NCI-H524 (cell line): ENCODE measurements at regions not wholly inside any gene's neighbourhood (a gene's known extent, or its start where the extent isn't known, plus 50 kb on each side); places are given as distances from the start of the nearest gene placed in this dataset.
"Not testable (repeated sequence)": the region's sequence is repeated elsewhere in the genome, so short reads cannot be mapped to it uniquely, and the experiment has no call there.

Experiments
- DNase-seq, 2 experiments: peaks; one replicate each; lab custom pipeline; 2025; lab: John Stamatoyannopoulos, UW

DNA sequence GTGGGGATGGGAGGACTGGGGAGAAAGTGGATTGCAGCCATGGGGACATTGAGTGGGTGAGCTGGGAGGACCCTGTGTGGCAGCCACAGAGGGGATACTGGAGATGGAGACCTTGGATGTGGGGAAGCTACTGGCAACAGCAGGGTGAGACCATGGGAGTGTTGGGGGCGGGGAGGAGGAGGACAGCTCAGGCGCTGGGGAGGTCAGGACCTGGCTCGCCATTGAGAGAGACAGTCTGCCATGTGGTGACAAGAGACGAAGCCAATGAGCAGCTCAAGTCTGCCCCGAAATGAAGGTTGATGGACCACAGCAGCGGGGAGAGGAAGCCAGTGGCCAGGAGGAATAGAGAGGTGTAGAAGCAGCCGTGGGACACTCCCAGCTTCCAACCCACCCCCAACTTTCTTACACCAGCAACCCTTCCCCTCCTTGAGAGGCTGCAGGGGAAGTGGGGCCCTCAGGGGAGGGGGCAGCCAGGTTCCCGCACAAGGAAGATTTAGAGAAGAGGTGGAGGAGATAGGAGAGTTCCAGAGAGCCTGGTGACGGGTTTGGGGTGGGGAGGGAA is 118.1 kb downstream of the ASB7 start:
- DNase-seq = no peak

DNA sequence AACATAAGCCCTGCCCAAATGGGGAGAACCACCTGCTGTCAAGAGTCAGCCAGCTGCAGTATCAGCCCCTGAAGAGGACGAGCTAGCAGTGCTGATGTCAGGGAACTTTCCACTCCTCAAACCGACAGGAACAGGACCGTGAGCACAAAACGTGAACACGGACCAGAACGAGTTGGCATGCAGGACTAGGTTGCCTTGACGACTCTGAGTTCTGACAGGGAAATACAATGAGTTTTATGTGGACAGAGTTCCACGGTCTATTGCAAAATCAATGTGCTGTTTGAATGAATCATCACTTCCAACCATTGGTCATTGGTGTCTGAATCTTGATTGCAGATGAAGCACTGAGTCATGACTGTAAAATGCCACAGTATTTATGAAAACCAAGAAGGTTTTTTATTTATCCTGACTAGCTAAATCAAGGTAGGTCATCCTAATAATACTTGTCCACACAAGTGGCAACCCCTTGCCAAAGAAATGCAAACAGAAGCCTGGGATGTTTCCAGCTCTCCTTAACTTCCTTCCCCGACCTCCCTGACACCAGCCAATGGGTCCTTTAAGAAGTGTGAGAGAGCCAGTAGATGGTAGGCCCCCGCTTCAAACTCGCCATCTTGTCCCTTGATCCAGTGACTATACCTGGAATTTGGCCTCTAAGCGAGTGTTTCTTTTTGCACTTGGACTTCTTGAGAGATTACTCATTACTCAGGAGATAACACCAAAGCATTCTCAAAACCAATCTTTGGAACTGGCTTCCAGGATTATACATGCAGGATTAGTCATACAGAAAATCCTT is 119.6 kb downstream of the ASB7 start:
- peak in 1 of 2 experiments; percentile 88 for DNase-seq

DNA sequence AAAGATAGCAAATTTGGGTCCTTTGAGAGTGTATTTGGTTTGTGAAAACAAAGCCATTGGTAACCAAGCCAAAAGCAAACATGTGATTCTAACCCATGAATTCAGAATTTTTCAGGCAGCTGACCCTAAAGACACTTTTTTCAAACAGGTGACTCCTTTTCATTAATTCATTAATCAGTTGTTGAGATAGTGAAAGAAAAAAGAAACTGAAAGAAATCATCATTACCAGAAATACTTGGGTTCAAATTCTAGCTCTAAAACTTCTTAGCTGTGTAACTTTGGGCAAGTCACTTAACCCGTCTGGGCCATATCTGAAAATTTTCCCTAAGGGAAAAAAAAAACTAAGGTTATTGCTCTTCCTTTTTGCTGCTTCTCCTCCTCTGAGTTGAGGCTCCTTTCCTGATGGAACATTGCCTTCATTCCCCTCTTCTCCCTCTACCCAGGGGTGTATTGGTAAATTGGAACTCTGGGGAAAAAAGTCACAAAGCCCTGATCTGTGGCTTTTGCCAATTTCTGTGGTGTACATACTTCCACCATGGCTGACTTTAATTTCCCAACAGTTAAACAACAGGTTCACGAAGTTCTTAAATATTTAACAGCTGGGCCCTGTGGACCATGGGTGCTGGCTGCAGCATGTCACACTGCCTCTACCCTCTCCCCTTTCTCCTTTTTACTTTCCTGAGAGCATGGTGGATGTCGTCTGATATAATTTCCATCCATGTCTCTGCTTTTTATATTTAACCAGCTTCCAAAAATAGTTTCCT is 120.3 kb downstream of the ASB7 start:
- no peak for DNase-seq

DNA sequence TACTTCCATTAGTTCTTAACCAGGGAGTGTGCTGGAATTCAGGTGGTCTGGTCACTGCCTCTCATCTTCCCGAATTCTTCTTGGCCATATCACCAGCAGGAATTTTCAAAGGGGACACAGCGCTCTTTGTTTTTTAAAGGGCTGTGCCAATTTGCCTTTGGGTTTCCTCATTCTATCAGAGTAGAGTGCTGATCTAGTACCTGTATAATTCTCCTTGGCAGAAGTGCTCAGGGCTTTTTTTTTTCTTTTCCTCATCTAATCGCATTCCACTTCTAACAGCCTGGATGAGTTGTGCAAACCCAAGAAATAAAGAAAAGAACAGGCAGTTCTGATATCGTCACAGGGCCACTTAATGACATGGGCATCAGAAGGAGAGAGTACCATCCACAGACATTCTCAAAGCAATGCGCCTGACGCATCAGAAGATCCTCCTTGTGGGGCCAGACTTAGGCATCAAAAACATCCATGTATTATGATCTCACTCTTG is 121.0 kb downstream of the ASB7 start:
- no peak for DNase-seq

DNA sequence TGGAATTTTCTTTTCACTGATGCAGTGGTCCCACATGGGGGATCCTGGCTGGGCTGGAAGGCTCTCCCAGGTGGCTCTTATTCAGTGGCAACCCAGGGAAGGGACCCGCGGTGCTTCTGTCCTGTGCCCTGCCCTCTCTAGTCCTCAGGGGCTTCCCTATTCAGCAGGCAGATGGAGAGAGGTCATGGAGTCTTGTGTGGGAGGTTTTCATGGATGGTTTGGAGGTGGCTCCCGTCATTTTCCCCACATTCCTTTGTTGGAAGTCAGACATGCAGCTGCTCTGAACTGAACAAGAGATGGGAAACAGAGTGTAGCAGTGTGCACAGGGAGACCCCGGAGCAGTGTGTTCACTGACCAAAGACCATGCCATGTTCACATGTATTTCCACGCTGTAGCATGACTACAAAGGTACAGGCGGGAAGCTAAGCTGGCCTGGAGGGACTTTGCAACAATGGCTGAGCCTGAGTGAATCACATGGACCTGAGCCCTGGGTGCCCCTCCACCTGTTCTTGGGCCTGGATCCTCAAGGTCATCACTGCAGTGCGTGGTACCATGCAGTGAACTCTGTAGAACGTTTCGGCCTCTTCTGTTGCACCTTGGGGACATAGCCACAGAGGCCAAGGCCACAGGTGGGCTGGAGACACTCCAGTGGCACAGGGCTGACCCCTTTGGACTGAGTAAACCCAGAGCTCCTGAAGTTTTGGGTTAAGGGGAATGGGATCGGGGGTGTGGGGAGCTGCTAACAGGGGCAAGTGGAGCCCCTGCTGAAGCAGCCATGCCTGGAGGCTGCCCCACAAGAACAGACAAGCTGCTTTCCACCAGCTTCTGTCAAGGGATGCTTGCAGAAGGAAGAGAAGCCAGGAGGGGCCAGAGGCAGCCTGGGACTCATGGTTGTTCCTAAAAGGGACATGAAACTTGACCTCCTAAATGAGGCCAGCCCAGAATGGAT is 123.0 kb downstream of the ASB7 start:
- DNase-seq = no peak

DNA sequence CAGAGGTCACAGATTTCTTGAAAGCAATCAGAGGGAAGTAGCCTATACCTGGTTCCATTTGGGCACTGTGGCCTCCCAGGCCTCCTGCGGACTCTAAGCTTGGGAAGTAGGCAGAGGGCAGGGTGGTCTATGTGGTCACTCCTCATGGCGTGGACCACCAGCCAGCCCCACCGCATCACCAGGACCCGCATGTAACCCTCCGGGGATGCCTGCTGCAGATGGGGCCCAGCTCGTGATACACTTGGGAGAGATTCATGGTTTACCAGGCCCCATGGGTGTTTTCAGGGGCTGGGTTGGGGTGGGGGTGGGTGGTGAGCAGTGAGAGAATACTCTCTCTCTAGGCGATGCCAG is 123.7 kb downstream of the ASB7 start:
- no peak for DNase-seq

DNA sequence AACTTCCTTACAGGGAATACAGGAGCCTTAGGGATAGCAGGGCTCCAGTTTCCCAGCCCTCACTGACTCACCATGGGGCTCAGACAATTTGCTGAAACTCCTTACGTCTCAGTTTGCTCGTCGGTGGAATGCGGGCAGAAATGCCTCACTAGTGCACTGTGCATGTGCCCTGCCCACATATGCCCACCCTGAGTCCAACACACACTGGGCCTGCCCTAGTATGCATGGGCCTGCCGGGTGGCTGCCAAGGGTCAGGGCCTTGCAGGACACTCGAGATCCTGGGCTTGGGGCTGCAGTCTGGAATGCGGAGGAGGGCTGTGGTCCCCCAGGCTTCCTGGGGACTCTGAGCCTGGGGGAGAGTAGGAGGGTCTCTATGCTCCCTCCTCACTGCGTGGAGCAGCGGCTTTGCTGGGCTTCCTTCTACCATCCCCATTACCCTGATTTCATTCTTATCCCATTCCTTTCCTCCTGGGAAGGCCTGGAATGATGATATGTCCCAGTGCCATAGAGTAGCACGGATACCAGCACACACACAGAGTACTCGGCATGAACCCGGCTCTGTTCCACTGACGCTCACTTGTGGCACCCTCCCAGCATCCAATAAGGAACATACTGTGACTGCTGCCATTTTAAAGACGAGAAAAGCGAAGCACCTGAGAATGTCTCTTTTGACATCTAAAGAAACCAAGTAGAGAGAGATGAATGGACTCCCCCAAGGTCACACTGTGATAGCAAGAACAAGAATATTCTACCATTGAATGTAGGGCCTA is 124.2 kb downstream of the ASB7 start:
- no peak for DNase-seq

DNA sequence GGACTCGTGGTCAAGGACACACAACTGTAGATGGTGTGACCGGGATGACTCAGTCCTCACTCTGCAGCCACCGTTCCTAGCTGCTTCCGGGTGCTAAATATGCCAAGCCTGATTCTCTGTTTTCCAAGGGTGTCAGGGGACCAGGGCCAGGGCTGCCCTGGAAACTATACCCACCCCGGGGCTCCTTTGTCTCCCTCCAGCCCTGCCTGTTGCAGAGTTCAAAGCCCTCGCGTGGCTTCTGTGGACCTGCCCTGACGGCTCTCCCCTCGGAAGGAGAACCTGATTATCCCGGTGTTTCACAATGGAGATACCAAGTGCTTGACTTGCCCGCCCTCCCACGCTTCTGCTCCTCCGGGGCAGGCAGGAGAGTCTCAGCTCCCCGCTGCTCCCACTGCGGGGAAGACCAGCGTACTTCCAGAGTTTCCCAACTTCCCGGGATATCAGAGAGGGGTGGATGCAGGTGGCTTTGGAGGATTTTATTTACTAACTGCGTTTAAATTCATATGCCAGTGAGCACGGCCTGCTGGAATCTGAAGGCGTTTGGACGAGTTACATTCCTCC is 125.0 kb downstream of the ASB7 start:
- no peak for DNase-seq

DNA sequence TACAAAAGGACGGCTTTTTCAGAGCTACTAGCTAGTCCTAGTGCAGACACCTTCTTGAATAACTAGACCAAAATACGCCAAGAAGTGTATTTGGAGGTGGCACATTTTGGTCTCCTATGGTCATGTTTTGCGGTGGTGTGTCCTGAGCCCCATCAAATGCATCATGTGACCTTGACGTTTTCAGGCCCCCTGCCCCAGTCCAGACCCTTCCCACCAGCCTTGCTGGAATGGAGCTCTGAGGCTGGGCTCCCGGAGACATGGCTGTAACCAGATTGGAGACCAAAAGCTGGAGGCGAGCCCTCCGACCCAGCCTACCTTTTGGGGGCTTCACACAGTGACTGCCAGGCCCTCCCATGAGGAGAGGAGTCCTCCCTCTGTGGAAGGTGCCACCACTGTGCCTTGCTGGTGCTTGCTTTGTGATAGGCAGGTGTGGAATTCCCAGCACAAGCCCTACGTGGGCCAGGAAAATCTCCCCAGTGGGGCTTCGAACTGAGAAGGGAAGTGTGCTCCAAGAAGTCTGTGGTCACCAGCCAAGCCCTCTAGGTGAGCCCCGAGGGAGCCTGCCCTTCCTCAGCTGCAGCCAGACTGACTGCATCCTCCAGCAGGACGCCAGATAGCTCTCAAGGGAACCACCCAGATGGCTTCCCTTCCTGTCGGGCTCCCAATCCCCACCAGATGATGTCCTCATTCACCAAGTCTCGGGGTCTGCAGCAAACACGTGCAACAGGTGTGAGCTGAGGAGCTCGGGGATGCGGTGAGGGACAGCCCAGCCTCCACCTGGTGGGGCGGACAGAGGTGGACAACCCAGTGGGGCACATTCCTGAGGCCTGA is 126.2 kb downstream of the ASB7 start:
- DNase-seq = peak; percentile 59 to 83

DNA sequence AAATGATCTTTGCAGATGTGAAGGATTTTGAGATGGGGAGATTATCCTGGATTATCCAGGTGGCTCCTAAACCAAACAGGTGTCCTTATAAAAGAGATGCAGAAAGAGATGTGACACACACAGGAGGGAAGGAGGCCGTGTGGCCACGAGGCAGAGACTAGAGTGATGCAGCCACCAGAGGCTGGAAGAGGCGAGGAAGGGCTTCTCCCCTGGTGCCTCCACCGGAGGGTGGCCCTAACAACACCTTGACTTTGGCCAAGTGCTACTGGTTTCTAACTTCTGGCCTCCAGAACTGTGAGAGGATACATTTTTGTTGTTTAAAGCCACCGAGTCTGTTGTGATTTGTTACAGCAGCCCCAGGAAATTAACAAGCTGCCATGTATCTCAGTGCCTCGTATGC is 127.1 kb downstream of the ASB7 start:
- no peak for DNase-seq

DNA sequence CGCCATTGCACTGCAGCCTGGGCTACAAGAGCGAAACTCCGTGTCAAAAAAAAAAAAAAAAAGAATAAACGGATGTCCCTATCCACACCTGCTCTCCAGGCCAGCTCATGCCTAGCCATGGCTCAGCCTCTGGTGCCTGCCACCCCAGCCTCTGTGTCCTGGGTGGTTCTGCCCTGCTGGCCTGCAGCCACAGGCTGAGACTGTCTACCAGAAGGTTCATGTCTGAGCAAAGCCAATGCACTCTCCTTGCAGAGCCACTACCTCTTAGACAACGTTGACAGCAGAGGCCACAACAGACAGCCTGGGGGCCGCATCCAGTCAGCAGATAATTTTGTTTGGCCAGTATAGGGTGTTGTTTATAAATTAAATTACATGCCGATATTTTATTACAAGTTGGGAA is 127.7 kb downstream of the ASB7 start:
- DNase-seq = no peak

DNA sequence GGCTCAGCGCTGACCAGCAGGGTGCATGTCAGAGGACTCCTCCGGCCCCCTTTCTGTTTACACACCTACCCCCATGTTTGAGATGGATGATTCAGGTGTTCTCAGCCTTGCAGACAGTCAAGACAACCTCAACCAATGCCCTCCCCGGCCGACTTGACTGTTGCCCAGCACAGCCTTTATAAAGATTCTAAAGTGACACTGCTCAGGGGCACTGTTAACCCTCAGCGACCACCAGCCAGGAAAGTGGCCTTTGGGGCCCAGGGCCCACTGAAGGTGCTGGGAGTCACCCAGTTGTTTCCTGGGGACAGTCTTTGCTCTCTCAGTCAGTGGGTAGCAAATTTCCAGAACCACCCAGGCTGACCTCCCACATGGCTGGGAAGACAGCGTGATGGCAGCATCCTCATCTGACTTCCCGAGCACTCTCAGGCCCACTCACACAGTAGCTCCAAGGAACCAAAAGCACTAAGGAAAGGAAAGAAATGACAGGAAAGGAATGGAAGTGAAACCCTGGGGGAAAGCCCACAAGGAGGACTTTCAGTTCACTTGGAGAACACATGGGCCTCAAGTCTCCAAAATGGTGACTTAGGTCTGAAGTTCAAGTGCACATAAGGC is 128.4 kb downstream of the ASB7 start:
- DNase-seq = no peak

DNA sequence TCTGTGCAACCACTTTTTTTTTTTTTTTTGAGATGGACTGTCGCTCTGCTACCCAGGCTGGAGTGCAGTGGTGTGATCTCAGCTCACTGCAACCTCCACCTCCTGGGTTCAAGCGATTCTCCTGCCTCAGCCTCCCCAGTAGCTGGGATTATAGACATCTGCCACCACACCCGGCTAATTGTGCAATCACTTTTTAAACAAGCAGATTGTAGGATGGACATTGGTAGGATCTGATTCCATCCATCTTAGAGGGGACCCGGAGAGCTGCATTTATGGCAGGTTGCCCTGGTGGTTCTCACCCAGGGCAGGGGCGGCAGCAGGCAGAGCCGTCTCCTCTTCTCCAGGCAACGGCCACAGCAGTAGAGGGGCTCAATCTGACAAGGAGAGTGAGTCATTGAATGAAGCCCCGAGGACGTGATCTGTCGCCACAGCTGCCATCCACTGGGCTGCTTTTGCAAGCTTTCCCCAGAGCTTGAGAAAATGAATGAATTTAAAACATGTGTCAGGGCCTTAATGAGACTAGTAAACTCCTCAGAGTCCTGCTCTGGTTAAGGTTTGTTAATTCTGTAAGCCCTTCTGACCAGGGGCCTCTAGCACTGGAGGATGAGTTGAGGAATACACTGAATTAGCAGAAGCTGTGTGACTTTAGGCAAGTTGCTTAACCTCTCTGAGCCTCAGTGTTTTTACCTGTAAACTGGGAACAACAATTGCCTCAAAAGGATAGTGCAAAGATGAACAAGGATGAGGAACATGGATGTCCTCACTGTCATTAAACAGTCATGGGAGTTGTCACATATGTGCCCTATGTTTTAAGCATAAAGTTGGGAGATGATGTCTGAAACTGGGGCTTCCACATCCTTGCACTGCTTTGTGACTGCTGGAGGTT is 129.1 kb downstream of the ASB7 start:
- DNase-seq = no peak

DNA sequence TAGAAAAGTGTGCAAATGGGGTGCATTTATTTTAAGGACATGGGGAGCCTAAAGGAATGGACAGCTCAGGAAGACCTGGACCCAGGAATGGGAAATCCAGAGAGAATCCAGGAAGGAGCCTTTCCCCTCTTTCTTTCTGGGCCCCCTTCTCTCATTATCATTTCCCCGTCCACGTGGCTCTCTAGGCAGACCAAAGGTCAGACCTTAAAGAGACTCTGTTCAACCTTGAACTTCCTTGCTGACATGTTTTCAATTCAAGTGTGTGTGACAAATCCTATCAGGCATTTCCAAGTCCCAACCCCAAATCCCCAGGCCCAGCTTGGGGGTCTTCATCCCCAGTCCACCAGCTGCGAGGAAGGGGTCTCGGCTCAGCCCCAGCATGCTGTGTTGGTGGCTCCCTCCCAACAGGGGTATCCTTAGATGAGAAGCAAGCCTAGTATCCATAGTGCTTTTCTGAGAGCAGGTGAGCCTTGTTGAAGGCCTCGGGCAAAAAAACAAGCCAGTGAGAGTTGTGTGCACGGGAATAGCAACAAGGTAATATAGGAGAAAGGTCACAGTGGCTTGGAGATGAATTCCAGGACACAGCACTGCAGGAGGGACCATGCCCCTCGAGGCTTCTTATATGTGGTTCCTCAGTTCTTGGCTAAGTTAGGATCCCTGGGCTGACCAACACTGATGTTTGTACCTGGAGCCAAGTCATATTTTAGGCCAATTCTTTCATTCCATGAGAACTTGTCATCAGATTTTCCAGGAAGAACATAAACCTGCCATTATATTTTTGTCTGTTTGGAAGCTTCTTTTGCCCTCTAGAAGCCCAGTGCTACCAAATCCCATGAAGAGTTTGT is 130.0 kb downstream of the ASB7 start:
- no peak for DNase-seq

DNA sequence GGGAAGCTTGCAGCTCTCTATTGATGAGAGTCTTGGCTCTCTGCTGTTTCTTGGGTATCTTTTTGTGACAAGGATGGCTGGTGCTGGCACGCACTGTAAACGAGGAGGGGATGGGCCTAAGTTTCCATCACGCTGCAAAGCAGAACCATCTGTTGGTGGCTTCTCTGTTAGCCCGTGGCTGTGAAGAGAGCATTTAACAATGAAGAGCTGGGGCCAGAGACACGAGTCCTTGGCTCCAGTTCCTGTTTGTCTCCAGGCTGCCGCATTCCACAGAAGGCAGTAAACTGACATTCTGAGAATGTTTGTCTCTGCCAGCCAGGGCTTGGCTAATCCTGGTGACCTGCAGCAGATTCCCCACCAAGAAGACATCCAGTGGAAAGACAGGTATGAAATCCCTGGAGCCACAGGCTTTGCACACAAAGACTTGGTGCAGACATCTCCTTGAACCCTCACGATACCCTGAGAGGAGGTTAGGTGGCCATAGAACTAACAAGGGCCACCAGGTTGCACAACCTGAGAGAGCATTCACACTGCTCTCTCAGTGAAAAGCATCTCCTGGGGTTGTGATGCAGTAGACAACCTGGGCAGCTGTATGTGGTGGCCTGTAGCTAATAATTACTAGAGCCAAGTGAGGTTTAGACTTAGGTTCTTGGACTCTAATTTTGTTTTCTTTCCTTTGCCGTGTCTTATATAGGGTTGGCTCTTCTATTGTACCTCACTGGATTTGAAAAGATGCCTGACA is 130.9 kb downstream of the ASB7 start:
- DNase-seq = peak in 1 of 2 experiments; percentile 9

DNA sequence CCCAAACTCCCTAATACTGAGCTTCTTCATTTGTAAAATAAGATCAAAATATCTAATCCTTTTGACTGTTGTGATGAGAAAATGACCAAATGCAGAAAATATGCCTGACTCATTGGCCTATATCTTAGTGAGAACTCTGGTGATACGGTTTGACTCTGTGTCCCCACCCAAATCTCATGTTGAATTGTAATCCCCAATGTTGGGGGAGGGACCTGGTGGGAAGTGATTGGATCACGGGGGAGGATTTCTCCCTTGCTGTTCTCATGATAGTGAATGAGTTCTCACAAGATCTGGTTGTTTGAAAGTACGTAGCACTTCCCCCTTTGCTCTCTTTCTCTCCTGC is 131.4 kb downstream of the ASB7 start:
- DNase-seq = not testable (repeated sequence)

DNA sequence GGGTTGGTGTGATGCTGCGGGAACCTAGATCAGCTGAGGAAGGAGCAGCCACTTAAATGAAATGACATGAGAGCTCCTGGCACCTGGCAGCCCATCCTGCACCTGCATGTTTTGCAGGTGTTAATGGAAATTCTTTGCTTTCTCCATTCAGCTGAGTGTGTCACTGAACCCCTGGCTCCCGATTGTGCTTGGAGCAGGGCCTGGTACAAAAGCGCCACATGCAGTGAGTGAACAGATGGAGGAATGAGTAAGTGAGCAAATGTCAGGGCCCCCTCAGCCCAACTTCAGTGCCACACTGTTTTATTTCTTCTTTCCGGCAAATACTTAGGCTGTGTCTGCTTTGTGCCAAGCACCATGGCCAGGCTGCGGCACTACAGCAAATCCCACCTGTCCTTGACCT is 132.2 kb downstream of the ASB7 start:
- DNase-seq = no peak
